Activated CD4-positive, alpha-beta T cell treated with anti-CD3 and anti-CD28 coated beads for 48 hours (primary cell): ENCODE measurements at regions not wholly inside any gene's neighbourhood (a gene's known extent, or its start where the extent isn't known, plus 50 kb on each side); places are given as distances from the start of the nearest gene placed in this dataset.

ENCODE experiments used
- DNase-seq: peaks from one replicate; pipeline ENCODE4 v3.0.0-alpha.2; 2020

- no peak for DNase-seq
These were observed 217.4 kb upstream of the SMIM21 start for GRCh38 chr18:75644871-75645270.

- DNase-seq: no peak
These were observed 215.6 kb upstream of the SMIM21 start for GRCh38 chr18:75643083-75643482.

GRCh38 chr18:75639472-75639831 lies 211.9 kb upstream of the SMIM21 start:
- DNase-seq: no peak

- no peak for DNase-seq
These were observed 211.4 kb upstream of the SMIM21 start for GRCh38 chr18:75638776-75639471.

GRCh38 chr18:75638223-75638775 lies 210.8 kb upstream of the SMIM21 start:
- DNase-seq: no peak

- DNase-seq: no peak
These were observed 207.6 kb upstream of the SMIM21 start for GRCh38 chr18:75635096-75635495.

GRCh38 chr18:75625966-75626365 lies 198.5 kb upstream of the SMIM21 start:
- DNase-seq: no peak

- no peak for DNase-seq
These were observed 197.4 kb upstream of the SMIM21 start for GRCh38 chr18:75624869-75625268.

- DNase-seq: no peak
These were observed 194.3 kb upstream of the SMIM21 start for GRCh38 chr18:75621818-75622217.

- no peak for DNase-seq
These were observed 190.6 kb upstream of the SMIM21 start for GRCh38 chr18:75618146-75618545.

- DNase-seq: no peak
These were observed 185.0 kb upstream of the SMIM21 start for GRCh38 chr18:75612456-75612855.

GRCh38 chr18:75607701-75608100 lies 180.2 kb upstream of the SMIM21 start:
- DNase-seq: no peak

- DNase-seq: no peak
These were observed 165.0 kb upstream of the SMIM21 start for GRCh38 chr18:75592527-75592926.

- DNase-seq: no peak
These were observed 160.9 kb upstream of the SMIM21 start for GRCh38 chr18:75588412-75588811.

- no peak for DNase-seq
These were observed 159.6 kb upstream of the SMIM21 start for GRCh38 chr18:75587131-75587530.

GRCh38 chr18:75586130-75586889 lies 158.8 kb upstream of the SMIM21 start:
- no peak for DNase-seq

- no peak for DNase-seq
These were observed 155.4 kb upstream of the SMIM21 start for GRCh38 chr18:75582940-75583339.

GRCh38 chr18:75582406-75582821 lies 154.9 kb upstream of the SMIM21 start:
- DNase-seq: no peak

GRCh38 chr18:75581336-75582131 lies 154.0 kb upstream of the SMIM21 start:
- DNase-seq: no peak

GRCh38 chr18:75574187-75574586 lies 146.7 kb upstream of the SMIM21 start:
- DNase-seq: no peak

GRCh38 chr18:75563150-75563549 lies 135.6 kb upstream of the SMIM21 start:
- DNase-seq: no peak

- no peak for DNase-seq
These were observed 134.7 kb upstream of the SMIM21 start for GRCh38 chr18:75562216-75562615.

- DNase-seq: no peak
These were observed 131.3 kb upstream of the SMIM21 start for GRCh38 chr18:75558790-75559189.
